Transverse colon (tissue), 4 donors: ENCODE measurements at regions not wholly inside any gene's neighbourhood (a gene's known extent, or its start where the extent isn't known, plus 50 kb on each side); places are given as distances from the start of the nearest gene placed in this dataset.

Experiments
- DNase-seq: peaks from one replicate; pipeline ENCODE4 v3.0.0-alpha.2; 2019
- H3K27ac ChIP-seq, 4 donors: fragments of 200-600 bp; sonication (generic); 2 replicates each; pipeline ENCODE4 v1.5.1; 2016 to 2018; ENCODE audit warnings: inconsistent platforms in 4 of 4
- H3K27me3 ChIP-seq: fragments of 200-600 bp; sonication (generic); 2 replicates; pipeline ENCODE4 v1.5.1; 2017; ENCODE audit warnings: inconsistent platforms
- H3K36me3 ChIP-seq, 4 donors: fragments of 200-600 bp; sonication (generic); 2 replicates each; pipeline ENCODE4 v1.5.1; 2017 to 2019; ENCODE audit warnings: inconsistent platforms in 4 of 4
- H3K4me1 ChIP-seq, 4 donors: fragments of 200-600 bp; sonication (generic); 2 replicates each; pipeline ENCODE4 v1.5.1; 2017 to 2020; ENCODE audit warnings: inconsistent platforms in 4 of 4
- H3K4me3 ChIP-seq, 4 donors: fragments of 200-600 bp; sonication (generic); 1 replicate in 1 of 4; 2 replicates in 3 of 4; pipeline versions ENCODE4 v1.5.1 to v1.6.1; 2017 to 2019; ENCODE audit warnings: inconsistent platforms in 4 of 4
- H3K9me3 ChIP-seq, 2 donors: fragments of 200-600 bp; sonication (generic); 2 replicates each; pipeline ENCODE4 v1.5.1; 2017 to 2019; ENCODE audit warnings: inconsistent platforms in 2 of 2
- CTCF ChIP-seq, 5 experiments: fragments of 200-600 bp in 3 of 5; fragments of 450-650 bp in 2 of 5; sonication (generic) in 3 of 5; IDR thresholded peaks; 1 replicate in 2 of 5; 2 replicates in 3 of 5; pipeline ENCODE4 v1.5.1; 2016 to 2017; ENCODE audit warnings: antibody characterized with exemption in 5 of 5, inconsistent platforms in 3 of 5, mild to moderate bottlenecking in 2 of 5, moderate library complexity in 1 of 5
- EP300 ChIP-seq: sonication (generic); formaldehyde crosslinking; IDR thresholded peaks from one replicate; pipeline ENCODE4 v1.6.1; 2017; ENCODE audit warnings: antibody characterized with exemption, low read depth
- POLR2A ChIP-seq: fragments of 450-650 bp; IDR thresholded peaks from one replicate; pipeline ENCODE4 v1.6.1; 2016; ENCODE audit warnings: antibody characterized with exemption, mild to moderate bottlenecking, moderate library complexity
- POLR2AphosphoS5 ChIP-seq, 3 donors: sonication (generic); formaldehyde crosslinking; IDR thresholded peaks; one replicate each; pipeline ENCODE4 v1.6.1; 2016; ENCODE audit warnings: antibody characterized with exemption in 3 of 3
- WGBS, 2 donors: methylation state at CpG; one replicate each; pipeline ENCODE4 v1.1.5; 2018; ENCODE audit warnings: low coverage in 1 of 2; 5-methylcytosine and 5-hydroxymethylcytosine counted together
- in situ Hi-C, 4 donors: fragments of 200-750 bp; cut with MboI; loops; one replicate each; pipeline versions ENCODE4 v1.15.0 to v1.15.1; 2017; ENCODE audit warnings: low sequenced_read_pairs in 3 of 4, low pct_ligation_motif_present in 1 of 4, low pct_unique_long_range_greater_than_20kb in 1 of 4
- intact Hi-C: fragments of 100-400 bp; cut with DNase I; formaldehyde crosslinking; loops from one replicate; pipeline ENCODE4 v1.15.1; 2023; ENCODE audit warnings: low total_unique reads

- H3K36me3 ChIP-seq = no peaks in the 10 kb centered on the region
- 65 to 73% methylated on average over 3 of the region's 3 CpGs for WGBS, 2 donors
- in situ Hi-C loops = loop anchor here in 1 of 4 donors (25.0 kb wide), 1 partner anchor 473 kb away; no protein-coding TSS in a partner anchor
- DNase-seq = no peak
- TF ChIP-seq POLR2AphosphoS5 (IDR thresholded peaks at IDR 0.05) = no peak
- no peaks in the 10 kb centered on the region for H3K27me3 ChIP-seq
- H3K4me1 ChIP-seq = no peaks in the 10 kb centered on the region
- no peak overlapping the region for H3K27ac ChIP-seq
- H3K4me3 ChIP-seq = no peak overlapping the region
- intact Hi-C loops = no loop called here
- H3K9me3 ChIP-seq = no peaks in the 10 kb centered on the region
These were observed 153.5 kb upstream of the LYZL1 start for GRCh38 chr10:29135337-29135736.

- TF ChIP-seq POLR2A (no peak), POLR2AphosphoS5 (IDR thresholded peaks at IDR 0.05) (no peak), EP300 (no peak), CTCF (IDR thresholded peaks at IDR 0.05) (no peak)
- DNase-seq = no peak
- Histone ChIP-seq H3K9me3 (no peaks in the 10 kb centered on the region), H3K27me3 (no peaks in the 10 kb centered on the region), H3K4me1 (no peaks in the 10 kb centered on the region), H3K27ac (no peak overlapping the region), H3K4me3 (no peak overlapping the region), H3K36me3 (no peaks in the 10 kb centered on the region)
- in situ Hi-C loops (loop anchor here in 1 of 4 donors (25.0 kb wide), 1 partner anchor 474 kb away; no protein-coding TSS in a partner anchor), intact Hi-C loops (no loop called here)
- 83 to 87% methylated on average over 3 of the region's 3 CpGs for WGBS, 2 donors
These were observed 152.5 kb upstream of the LYZL1 start for GRCh38 chr10:29136411-29136810.

GRCh38 chr10:29140151-29140550, 148.7 kb upstream of the LYZL1 start:
- TF ChIP-seq POLR2A (no peak), POLR2AphosphoS5 (IDR thresholded peaks at IDR 0.05) (no peak), EP300 (no peak), CTCF (IDR thresholded peaks at IDR 0.05) (no peak)
- H3K36me3 ChIP-seq = no peaks in the 10 kb centered on the region
- no peak overlapping the region for H3K4me3 ChIP-seq
- no peaks in the 10 kb centered on the region for H3K27me3 ChIP-seq
- H3K9me3 ChIP-seq = no peaks in the 10 kb centered on the region
- H3K27ac ChIP-seq = no peak overlapping the region
- intact Hi-C loops (no loop called here), in situ Hi-C loops (loop anchor here in 1 of 4 donors (25.0 kb wide), 1 partner anchor 478 kb away; no protein-coding TSS in a partner anchor)
- no peak for DNase-seq
- no peaks in the 10 kb centered on the region for H3K4me1 ChIP-seq
- 19 to 38% methylated on average over 1 of the region's 1 CpG for WGBS, 2 donors

GRCh38 chr10:29140991-29141390, 147.9 kb upstream of the LYZL1 start:
- no peak for DNase-seq
- no peaks in the 10 kb centered on the region for H3K36me3 ChIP-seq
- H3K27ac ChIP-seq = no peak overlapping the region
- H3K27me3 ChIP-seq = no peaks in the 10 kb centered on the region
- TF ChIP-seq EP300 = no peak
- TF ChIP-seq POLR2A = no peak
- TF ChIP-seq POLR2AphosphoS5 (IDR thresholded peaks at IDR 0.05) = no peak
- no peak for TF ChIP-seq CTCF (IDR thresholded peaks at IDR 0.05)
- H3K9me3 ChIP-seq = no peaks in the 10 kb centered on the region
- H3K4me1 ChIP-seq = no peaks in the 10 kb centered on the region
- intact Hi-C loops = no loop called here
- H3K4me3 ChIP-seq = no peak overlapping the region
- 74 to 82% methylated on average over 2 of the region's 2 CpGs for WGBS, 2 donors
- in situ Hi-C loops = loop anchor here in 1 of 4 donors (25.0 kb wide), 1 partner anchor 479 kb away; no protein-coding TSS in a partner anchor

DNA sequence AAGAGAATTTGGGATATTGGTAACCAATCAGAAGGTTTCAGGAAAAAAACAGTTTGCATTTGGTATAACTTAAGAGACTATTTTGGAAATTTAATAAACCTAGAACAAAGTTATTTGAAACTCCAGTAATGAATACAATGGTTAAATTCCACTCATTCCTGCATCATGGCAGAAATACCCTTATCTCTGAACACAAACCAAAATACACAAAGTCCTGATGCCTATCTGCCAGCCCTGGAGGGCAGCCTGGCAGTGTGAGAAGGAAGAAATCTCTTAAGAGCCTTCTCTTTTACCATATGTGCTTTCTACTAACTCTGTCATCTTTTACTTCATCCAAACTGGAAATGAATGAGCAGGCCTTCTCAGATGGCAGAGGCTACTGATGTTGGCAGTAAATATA, 147.1 kb upstream of the LYZL1 start:
- H3K4me1 ChIP-seq = no peaks in the 10 kb centered on the region
- H3K27me3 ChIP-seq = no peaks in the 10 kb centered on the region
- no peak for DNase-seq
- H3K9me3 ChIP-seq = no peaks in the 10 kb centered on the region
- TF ChIP-seq POLR2AphosphoS5 (IDR thresholded peaks at IDR 0.05) = no peak
- no peak for TF ChIP-seq EP300
- no peak for TF ChIP-seq POLR2A
- intact Hi-C loops = no loop called here
- no peak overlapping the region for H3K4me3 ChIP-seq
- no peaks in the 10 kb centered on the region for H3K36me3 ChIP-seq
- in situ Hi-C loops = loop anchor here in 1 of 4 donors (25.0 kb wide), 1 partner anchor 479 kb away; no protein-coding TSS in a partner anchor
- no peak overlapping the region for H3K27ac ChIP-seq
